Liver (tissue), 8 donors: ENCODE measurements at regions not wholly inside any gene's neighbourhood (a gene's known extent, or its start where the extent isn't known, plus 50 kb on each side); places are given as distances from the start of the nearest gene placed in this dataset.
"Not testable (repeated sequence)": the region's sequence is repeated elsewhere in the genome, so short reads cannot be mapped to it uniquely, and the experiment has no call there.

Experiments
- DNase-seq: peaks from one replicate; pipeline ENCODE4 v3.0.0-alpha.2; 2017; ENCODE audit warnings: low spot score
- H3K27ac ChIP-seq, 2 donors: one replicate each; pipeline ENCODE4 v1.7.0; 2013; ENCODE audit warnings: inconsistent platforms in 2 of 2, low read length in 2 of 2, control low read depth in 1 of 2, low read depth in 1 of 2, mild to moderate bottlenecking in 1 of 2
- H3K27me3 ChIP-seq, 4 donors: one replicate each; pipeline versions ENCODE4 v1.6.1 to v1.7.0; 2013; ENCODE audit warnings: low read length in 3 of 4, inconsistent platforms in 1 of 4, mild to moderate bottlenecking in 1 of 4, moderate library complexity in 1 of 4; ENCODE audit not compliant: control insufficient read depth in 4 of 4, insufficient read depth in 4 of 4
- H3K36me3 ChIP-seq, 4 donors: one replicate each; pipeline versions ENCODE4 v1.6.1 to v1.7.0; 2013; ENCODE audit warnings: low read length in 3 of 4, mild to moderate bottlenecking in 3 of 4, low read depth in 1 of 4, moderate library complexity in 1 of 4; ENCODE audit not compliant: control insufficient read depth in 4 of 4, insufficient read depth in 3 of 4
- H3K4me1 ChIP-seq, 4 donors: one replicate each; pipeline versions ENCODE4 v1.6.1 to v1.7.0; 2013; ENCODE audit warnings: low read length in 3 of 4, mild to moderate bottlenecking in 3 of 4, moderate library complexity in 1 of 4; ENCODE audit not compliant: control insufficient read depth in 4 of 4, insufficient read depth in 4 of 4
- H3K4me3 ChIP-seq, 3 donors: one replicate each; pipeline versions ENCODE4 v1.6.1 to v1.7.0; 2013; ENCODE audit warnings: low read length in 3 of 3, control low read depth in 1 of 3, low read depth in 1 of 3, mild to moderate bottlenecking in 1 of 3
- H3K9ac ChIP-seq, 2 donors: one replicate each; pipeline ENCODE4 v1.7.0; 2013; ENCODE audit warnings: low read length in 2 of 2, mild to moderate bottlenecking in 2 of 2, moderate library complexity in 2 of 2, control low read depth in 1 of 2, low read depth in 1 of 2
- H3K9me3 ChIP-seq, 4 donors: one replicate each; pipeline versions ENCODE4 v1.6.1 to v1.7.0; 2013; ENCODE audit warnings: low read length in 3 of 4; ENCODE audit not compliant: control insufficient read depth in 4 of 4
- EGR1 ChIP-seq, 2 donors: IDR thresholded peaks; 2 replicates each; pipeline ENCODE4 v1.6.1; 2016 to 2018; ENCODE audit warnings: antibody characterized with exemption in 2 of 2, low read depth in 2 of 2
- FOXA1 ChIP-seq: IDR thresholded peaks from 2 replicates; pipeline ENCODE4 v1.6.1; 2016; ENCODE audit warnings: antibody characterized with exemption
- FOXA2 ChIP-seq: IDR thresholded peaks from 2 replicates; pipeline ENCODE4 v1.6.1; 2016; ENCODE audit warnings: antibody characterized with exemption
- GABPA ChIP-seq, 2 donors: IDR thresholded peaks in 1 of 2; conservative IDR thresholded peaks in 1 of 2; 2 replicates each; pipeline ENCODE4 v1.6.1; 2016; ENCODE audit warnings: antibody characterized with exemption in 2 of 2, mild to moderate bottlenecking in 1 of 2, moderate library complexity in 1 of 2
- HNF4A ChIP-seq, 2 donors: conservative IDR thresholded peaks; 2 replicates each; pipeline ENCODE4 v1.6.1; 2016; ENCODE audit warnings: antibody characterized with exemption in 2 of 2, mild to moderate bottlenecking in 2 of 2
- HNF4G ChIP-seq: IDR thresholded peaks from 2 replicates; pipeline ENCODE4 v1.6.1; 2016; ENCODE audit warnings: antibody characterized with exemption
- JUND ChIP-seq, 2 donors: IDR thresholded peaks; 2 replicates each; pipeline ENCODE4 v1.6.1; 2016; ENCODE audit warnings: antibody characterized with exemption in 2 of 2
- NR2F2 ChIP-seq: IDR thresholded peaks from 2 replicates; pipeline ENCODE4 v1.6.1; 2016; ENCODE audit warnings: antibody characterized with exemption
- RAD21 ChIP-seq, 2 donors: IDR thresholded peaks; 2 replicates each; pipeline ENCODE4 v1.6.1; 2016; ENCODE audit warnings: antibody characterized with exemption in 2 of 2, mild to moderate bottlenecking in 2 of 2
- REST ChIP-seq: IDR thresholded peaks from 2 replicates; pipeline ENCODE4 v1.6.1; 2016; ENCODE audit warnings: antibody characterized with exemption, mild to moderate bottlenecking
- RXRA ChIP-seq, 2 donors: IDR thresholded peaks; 2 replicates each; pipeline ENCODE4 v1.6.1; 2017 to 2018; ENCODE audit warnings: antibody characterized with exemption in 2 of 2, mild to moderate bottlenecking in 1 of 2
- SP1 ChIP-seq: IDR thresholded peaks from 2 replicates; pipeline ENCODE4 v1.6.1; 2018; ENCODE audit warnings: antibody characterized with exemption, mild to moderate bottlenecking
- TAF1 ChIP-seq: conservative IDR thresholded peaks from 2 replicates; pipeline ENCODE4 v1.6.1; 2016; ENCODE audit warnings: antibody characterized with exemption, mild to moderate bottlenecking
- YY1 ChIP-seq: IDR thresholded peaks from 2 replicates; pipeline ENCODE4 v1.6.1; 2016; ENCODE audit warnings: antibody characterized with exemption, mild to moderate bottlenecking
- ZBTB33 ChIP-seq: IDR thresholded peaks from 2 replicates; pipeline ENCODE4 v1.6.1; 2016; ENCODE audit warnings: antibody characterized with exemption
- WGBS: extraction: QIAGEN DNeasy Blood & Tissue Kit; methylation state at CpG from one replicate; pipeline ENCODE4 v1.1.7; 2013; 5-methylcytosine and 5-hydroxymethylcytosine counted together
- TF ChIP-seq, protein P1 (sequence below): IDR thresholded peaks from 2 replicates; pipeline ENCODE4 v1.6.1; 2016; ENCODE audit warnings: antibody characterized with exemption
- TF ChIP-seq, protein P2 (sequence below): fragments of 150-350 bp; IDR thresholded peaks from 2 replicates; pipeline ENCODE4 v1.5.1; 2017; ENCODE audit warnings: improper control_type of control experiment, low read depth, low read length; ENCODE audit not compliant: missing input control
- TF ChIP-seq, protein P3 (sequence below): IDR thresholded peaks from 2 replicates; pipeline ENCODE4 v1.6.1; 2016; ENCODE audit warnings: antibody characterized with exemption
- donor health status: healthy.
- donor health status: healthy.
- donor health status: healthy.
- donor health status: healthy.
- donor health status: healthy.

GRCh38 chr1:143665606-143666005 lies 306.2 kb downstream of the FAM72C start:
- H3K27me3 ChIP-seq: peaks cover 0 to 10% (median 1%) of the 10 kb centered on the region in 4 donors
- peaks cover 0 to 7% (median under 1%) of the 10 kb centered on the region in 4 donors for H3K4me1 ChIP-seq
- 45% methylated on average over 9 of the region's 9 CpGs for WGBS

GRCh38 chr1:143663056-143663455 lies 308.7 kb downstream of the FAM72C start:
- not testable (repeated sequence) for H3K27ac ChIP-seq, H3K4me3 ChIP-seq, DNase-seq, H3K9me3 ChIP-seq, H3K36me3 ChIP-seq, H3K4me1 ChIP-seq, H3K9ac ChIP-seq
- peaks cover 0 to 10% (median 3%) of the 10 kb centered on the region in 4 donors for H3K27me3 ChIP-seq
- WGBS: 29% methylated on average over 2 of the region's 2 CpGs

More at GRCh38 chr1:143665606-143666005, 306.2 kb downstream of the FAM72C start:
- H3K27ac ChIP-seq: no peak overlapping the region
- no peak for DNase-seq
- H3K36me3 ChIP-seq: no peaks in the 10 kb centered on the region
- TF ChIP-seq FOXA1 (no peak), HNF4G (no peak), JUND (IDR thresholded peaks at IDR 0.05) (no peak), SP1 (no peak), YY1 (no peak), EGR1 (IDR thresholded peaks at IDR 0.05; ENCODE audit: low read depth in 2 of 2) (no peak), TAF1 (no peak), HNF4A (conservative IDR thresholded peaks at IDR 0.05) (no peak), GABPA (IDR thresholded peaks at IDR 0.05 in 1 of 2, conservative IDR thresholded peaks at IDR 0.05 in 1 of 2) (no peak), NR2F2 (no peak), REST (no peak), RAD21 (IDR thresholded peaks at IDR 0.05) (no peak), ZBTB33 (no peak), RXRA (IDR thresholded peaks at IDR 0.05) (no peak), FOXA2 (no peak)
- TF ChIP-seq, protein P1, sequence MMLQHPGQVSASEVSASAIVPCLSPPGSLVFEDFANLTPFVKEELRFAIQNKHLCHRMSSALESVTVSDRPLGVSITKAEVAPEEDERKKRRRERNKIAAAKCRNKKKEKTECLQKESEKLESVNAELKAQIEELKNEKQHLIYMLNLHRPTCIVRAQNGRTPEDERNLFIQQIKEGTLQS: no peak
- TF ChIP-seq, protein P2, sequence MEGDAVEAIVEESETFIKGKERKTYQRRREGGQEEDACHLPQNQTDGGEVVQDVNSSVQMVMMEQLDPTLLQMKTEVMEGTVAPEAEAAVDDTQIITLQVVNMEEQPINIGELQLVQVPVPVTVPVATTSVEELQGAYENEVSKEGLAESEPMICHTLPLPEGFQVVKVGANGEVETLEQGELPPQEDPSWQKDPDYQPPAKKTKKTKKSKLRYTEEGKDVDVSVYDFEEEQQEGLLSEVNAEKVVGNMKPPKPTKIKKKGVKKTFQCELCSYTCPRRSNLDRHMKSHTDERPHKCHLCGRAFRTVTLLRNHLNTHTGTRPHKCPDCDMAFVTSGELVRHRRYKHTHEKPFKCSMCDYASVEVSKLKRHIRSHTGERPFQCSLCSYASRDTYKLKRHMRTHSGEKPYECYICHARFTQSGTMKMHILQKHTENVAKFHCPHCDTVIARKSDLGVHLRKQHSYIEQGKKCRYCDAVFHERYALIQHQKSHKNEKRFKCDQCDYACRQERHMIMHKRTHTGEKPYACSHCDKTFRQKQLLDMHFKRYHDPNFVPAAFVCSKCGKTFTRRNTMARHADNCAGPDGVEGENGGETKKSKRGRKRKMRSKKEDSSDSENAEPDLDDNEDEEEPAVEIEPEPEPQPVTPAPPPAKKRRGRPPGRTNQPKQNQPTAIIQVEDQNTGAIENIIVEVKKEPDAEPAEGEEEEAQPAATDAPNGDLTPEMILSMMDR: no peak
- TF ChIP-seq, protein P3, sequence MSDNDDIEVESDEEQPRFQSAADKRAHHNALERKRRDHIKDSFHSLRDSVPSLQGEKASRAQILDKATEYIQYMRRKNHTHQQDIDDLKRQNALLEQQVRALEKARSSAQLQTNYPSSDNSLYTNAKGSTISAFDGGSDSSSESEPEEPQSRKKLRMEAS: no peak
- no peak overlapping the region for H3K4me3 ChIP-seq
- no peak overlapping the region for H3K9ac ChIP-seq
- peaks cover 0 to 3% (median 0%) of the 10 kb centered on the region in 4 donors for H3K9me3 ChIP-seq
